ENCODE measurements at regions not wholly inside any gene's neighbourhood (a gene's known extent, or its start where the extent isn't known, plus 50 kb on each side); places are given as distances from the start of the nearest gene placed in this dataset.

DNA sequence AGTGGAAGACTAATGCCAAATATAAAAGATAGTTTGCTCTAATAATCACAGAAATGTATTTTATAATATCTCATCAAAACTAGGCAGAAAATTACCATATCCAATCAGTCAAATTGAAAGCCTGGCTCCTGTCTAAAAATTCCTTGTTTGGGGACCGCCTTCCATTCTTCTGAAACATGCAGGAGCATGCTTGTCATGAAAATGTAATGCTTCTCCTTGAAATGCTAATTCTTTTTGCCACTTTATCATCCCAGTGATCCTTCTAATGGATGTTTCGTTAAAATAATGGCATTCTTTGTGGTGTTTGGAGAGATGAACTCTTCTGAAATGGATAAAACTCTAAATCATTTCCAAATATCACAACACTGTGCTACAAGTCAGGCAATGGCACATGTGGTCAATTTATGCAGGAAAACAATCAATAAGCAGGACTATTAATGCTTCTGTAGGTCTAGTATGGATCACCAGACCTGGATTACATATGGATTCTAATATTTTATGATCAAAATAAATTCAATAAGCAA lies 1039.1 kb upstream of the NXPH2 start:
- TF ChIP-seq, protein P1, sequence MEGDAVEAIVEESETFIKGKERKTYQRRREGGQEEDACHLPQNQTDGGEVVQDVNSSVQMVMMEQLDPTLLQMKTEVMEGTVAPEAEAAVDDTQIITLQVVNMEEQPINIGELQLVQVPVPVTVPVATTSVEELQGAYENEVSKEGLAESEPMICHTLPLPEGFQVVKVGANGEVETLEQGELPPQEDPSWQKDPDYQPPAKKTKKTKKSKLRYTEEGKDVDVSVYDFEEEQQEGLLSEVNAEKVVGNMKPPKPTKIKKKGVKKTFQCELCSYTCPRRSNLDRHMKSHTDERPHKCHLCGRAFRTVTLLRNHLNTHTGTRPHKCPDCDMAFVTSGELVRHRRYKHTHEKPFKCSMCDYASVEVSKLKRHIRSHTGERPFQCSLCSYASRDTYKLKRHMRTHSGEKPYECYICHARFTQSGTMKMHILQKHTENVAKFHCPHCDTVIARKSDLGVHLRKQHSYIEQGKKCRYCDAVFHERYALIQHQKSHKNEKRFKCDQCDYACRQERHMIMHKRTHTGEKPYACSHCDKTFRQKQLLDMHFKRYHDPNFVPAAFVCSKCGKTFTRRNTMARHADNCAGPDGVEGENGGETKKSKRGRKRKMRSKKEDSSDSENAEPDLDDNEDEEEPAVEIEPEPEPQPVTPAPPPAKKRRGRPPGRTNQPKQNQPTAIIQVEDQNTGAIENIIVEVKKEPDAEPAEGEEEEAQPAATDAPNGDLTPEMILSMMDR (IDR thresholded peaks at IDR 0.05; ENCODE audit: low read depth, low read length) = no peak
- no peak overlapping the region for H3K27ac ChIP-seq (ENCODE audit: low read depth, low read length)
- POLR2A ChIA-PET = no interaction called here
- CTCF ChIA-PET = no interaction called here
- no peak for DNase-seq (ENCODE audit: low read depth, low spot score)
- H3K4me3 ChIP-seq (ENCODE audit: low read depth, low read length) = no peak overlapping the region
- H3K9me3 ChIP-seq (ENCODE audit: control insufficient read depth, insufficient read depth, low read length) = no peaks in the 10 kb centered on the region
- H3K27me3 ChIP-seq (ENCODE audit: control insufficient read depth, insufficient read depth, low read length) = no peaks in the 10 kb centered on the region

DNA sequence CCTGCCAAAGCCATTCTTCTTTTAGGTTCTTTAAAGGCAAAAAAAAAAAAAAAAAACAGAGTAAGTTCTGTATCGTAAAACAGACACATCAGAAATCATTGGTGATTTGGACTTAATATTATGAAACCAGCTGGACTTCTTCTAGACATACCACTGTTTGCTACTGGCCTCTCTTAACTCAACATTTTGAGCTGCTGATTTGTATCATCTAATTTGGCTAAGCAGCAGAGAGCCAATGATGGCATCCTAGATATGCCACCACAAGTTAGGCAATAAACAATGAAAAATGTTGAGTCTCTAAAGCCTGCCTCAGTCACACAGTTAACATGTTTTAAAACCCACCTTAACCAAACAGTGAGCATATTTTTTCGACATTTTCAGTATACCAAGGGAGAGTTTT lies 1034.3 kb upstream of the NXPH2 start:
- Histone ChIP-seq H3K27ac (ENCODE audit: low read depth, low read length) (no peak overlapping the region), H3K4me3 (ENCODE audit: low read depth, low read length) (no peak overlapping the region), H3K27me3 (ENCODE audit: control insufficient read depth, insufficient read depth, low read length) (no peaks in the 10 kb centered on the region), H3K9me3 (ENCODE audit: control insufficient read depth, insufficient read depth, low read length) (no peaks in the 10 kb centered on the region)
- CTCF ChIA-PET = no interaction called here
- TF ChIP-seq, protein P1 (IDR thresholded peaks at IDR 0.05; ENCODE audit: low read depth, low read length) = no peak
- DNase-seq (ENCODE audit: low read depth, low spot score) = no peak
- POLR2A ChIA-PET = no interaction called here

DNA sequence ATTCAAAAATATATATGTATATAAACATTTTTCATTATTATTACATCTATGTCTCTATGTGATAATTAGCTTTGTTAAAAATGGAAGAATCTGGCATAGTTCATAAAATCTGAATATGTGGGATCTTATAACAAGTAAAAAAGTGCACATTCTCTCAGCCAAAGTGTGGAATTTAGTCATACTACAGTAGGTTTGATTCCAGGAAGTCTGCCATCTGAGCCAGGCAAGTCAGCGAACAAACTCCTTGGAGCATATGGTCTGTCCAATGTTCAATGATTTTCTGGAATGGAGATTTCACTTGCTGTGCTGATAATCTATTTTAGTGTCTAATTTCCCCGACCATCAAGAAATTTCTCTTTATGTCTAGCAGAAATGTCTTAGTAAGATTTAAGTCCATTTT lies 1033.2 kb upstream of the NXPH2 start:
- no peak for DNase-seq (ENCODE audit: low read depth, low spot score)
- H3K27ac ChIP-seq (ENCODE audit: low read depth, low read length) = no peak overlapping the region
- TF ChIP-seq, protein P1 (IDR thresholded peaks at IDR 0.05; ENCODE audit: low read depth, low read length) = no peak
- H3K4me3 ChIP-seq (ENCODE audit: low read depth, low read length) = no peak overlapping the region
- no peaks in the 10 kb centered on the region for H3K9me3 ChIP-seq (ENCODE audit: control insufficient read depth, insufficient read depth, low read length)
- ChIA-PET CTCF (no interaction called here), POLR2A (no interaction called here)
- no peaks in the 10 kb centered on the region for H3K27me3 ChIP-seq (ENCODE audit: control insufficient read depth, insufficient read depth, low read length)

DNA sequence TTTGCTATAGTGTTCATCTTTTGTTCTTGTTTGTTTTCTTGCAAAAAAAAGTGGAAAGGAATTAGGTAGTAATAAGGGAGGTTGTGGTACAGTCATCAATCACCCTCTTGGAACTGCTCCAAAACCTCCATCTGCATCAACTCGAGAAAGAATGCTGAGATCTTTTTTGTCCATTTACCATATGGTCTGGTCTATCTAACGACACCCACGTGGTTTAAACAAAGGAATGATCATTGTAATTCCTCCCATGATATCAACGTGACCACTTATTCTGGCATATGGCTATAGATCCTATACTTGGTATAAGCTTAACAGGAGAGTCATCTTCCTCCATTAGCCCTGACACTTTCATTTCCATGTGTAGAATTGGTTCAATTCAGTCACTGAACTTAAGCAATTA lies 1025.3 kb upstream of the NXPH2 start:
- no peak overlapping the region for H3K27ac ChIP-seq (ENCODE audit: low read depth, low read length)
- no peak for DNase-seq (ENCODE audit: low read depth, low spot score)
- no peaks in the 10 kb centered on the region for H3K27me3 ChIP-seq (ENCODE audit: control insufficient read depth, insufficient read depth, low read length)
- H3K4me3 ChIP-seq (ENCODE audit: low read depth, low read length) = no peak overlapping the region
- TF ChIP-seq, protein P1 (IDR thresholded peaks at IDR 0.05; ENCODE audit: low read depth, low read length) = no peak
- POLR2A ChIA-PET = no interaction called here
- CTCF ChIA-PET = no interaction called here
- H3K9me3 ChIP-seq (ENCODE audit: control insufficient read depth, insufficient read depth, low read length) = no peaks in the 10 kb centered on the region; the same call in 1 of the 2 replicates

DNA sequence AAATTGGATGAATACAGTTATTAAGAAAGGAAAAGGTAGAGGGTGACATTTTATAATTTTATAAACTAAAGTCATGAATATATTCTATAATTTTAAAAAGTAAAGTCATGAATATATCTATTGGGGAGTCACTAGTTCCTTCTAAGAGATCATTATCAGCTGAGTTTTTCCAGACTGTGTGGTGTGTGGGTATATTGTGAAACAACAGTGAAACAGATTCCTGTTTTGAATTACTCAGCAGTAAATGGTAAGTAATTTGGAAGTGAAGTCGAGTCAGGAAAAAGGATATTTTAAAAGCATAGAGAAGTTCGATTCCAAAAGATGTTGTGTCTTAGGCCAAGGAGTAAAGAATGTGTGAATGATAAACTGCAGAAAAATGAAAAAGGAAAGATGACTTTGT lies 1018.2 kb upstream of the NXPH2 start:
- Histone ChIP-seq H3K4me3 (ENCODE audit: low read depth, low read length) (no peak overlapping the region), H3K27me3 (ENCODE audit: control insufficient read depth, insufficient read depth, low read length) (no peaks in the 10 kb centered on the region), H3K9me3 (ENCODE audit: control insufficient read depth, insufficient read depth, low read length) (no peaks in the 10 kb centered on the region; the same call in 1 of the 2 replicates), H3K27ac (ENCODE audit: low read depth, low read length) (no peak overlapping the region)
- CTCF ChIA-PET = no interaction called here
- POLR2A ChIA-PET = no interaction called here
- TF ChIP-seq, protein P1 (IDR thresholded peaks at IDR 0.05; ENCODE audit: low read depth, low read length) = no peak
- DNase-seq (ENCODE audit: low read depth, low spot score) = no peak
